Mucosa of descending colon (tissue), 3 donors: ENCODE measurements at regions not wholly inside any gene's neighbourhood (a gene's known extent, or its start where the extent isn't known, plus 50 kb on each side); places are given as distances from the start of the nearest gene placed in this dataset.

ENCODE experiments used
- ATAC-seq: fragments of 200-7000 bp; cut with Tn5 transposase; one replicate; pipeline ENCODE4 v1.9.1; 2020; ENCODE audit warnings: mild to moderate bottlenecking, moderate library complexity
- DNase-seq, 3 donors: peaks; one replicate each; pipeline ENCODE4 v3.0.0-alpha.2; 2020
- H3K36me3 ChIP-seq: fragments of 200-600 bp; one replicate; pipeline ENCODE4 v1.8.0; 2021; ENCODE audit warnings: low read depth, mild to moderate bottlenecking
- H3K4me1 ChIP-seq: fragments of 200-600 bp; one replicate; pipeline ENCODE4 v1.8.0; 2021; ENCODE audit warnings: low read depth, mild to moderate bottlenecking
- H3K4me3 ChIP-seq: fragments of 200-600 bp; one replicate; pipeline ENCODE4 v1.8.0; 2021; ENCODE audit warnings: mild to moderate bottlenecking
- H3K9me3 ChIP-seq: fragments of 200-600 bp; one replicate; pipeline ENCODE4 v1.8.0; 2021; ENCODE audit warnings: mild to moderate bottlenecking
- intact Hi-C, 2 donors: fragments of 100-400 bp; cut with DNase I in 1 of 2; cut with micrococcal nuclease in 1 of 2; formaldehyde crosslinking; loops; one replicate each; pipeline versions ENCODE4 v1.11.0 to v1.11.1; 2022; cut with DNase I, micrococcal nuclease
- TF ChIP-seq, protein P1 (sequence below): fragments of 200-600 bp; IDR thresholded peaks from one replicate; pipeline ENCODE4 v1.8.0; 2022; ENCODE audit warnings: antibody characterized with exemption, mild to moderate bottlenecking
- donor health status: DM: no; HTN: no; CAD: no; lungs with moderate emphysema.
- donor health status: DM: no; HTN: no; CAD: no.
- donor health status: DM: no; HTN: yes; CAD: no.

DNA sequence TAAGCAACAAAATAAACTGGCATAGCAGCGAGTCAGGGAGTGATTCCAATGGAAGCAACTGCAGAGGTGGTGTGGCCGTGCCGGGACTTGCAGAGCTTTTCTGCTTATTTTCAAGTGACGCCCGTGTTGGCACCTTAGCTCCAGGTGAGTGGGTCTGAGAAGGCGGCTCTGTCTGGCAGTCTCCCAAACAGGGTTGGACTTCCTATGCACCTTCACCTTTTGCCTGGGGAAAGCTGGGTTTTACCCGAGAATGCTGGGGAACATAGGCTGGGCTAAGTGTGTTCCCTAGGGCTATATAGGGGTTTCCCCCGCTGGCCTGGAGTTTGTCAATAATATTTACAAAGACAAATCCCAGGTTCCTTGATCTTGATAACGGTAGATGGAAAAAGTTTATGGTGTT is 179.9 kb upstream of the TBL1XR1 start:
- ATAC-seq (peak; percentile 90), DNase-seq (peak in 2 of 3 donors; percentile 61 to 63)

DNA sequence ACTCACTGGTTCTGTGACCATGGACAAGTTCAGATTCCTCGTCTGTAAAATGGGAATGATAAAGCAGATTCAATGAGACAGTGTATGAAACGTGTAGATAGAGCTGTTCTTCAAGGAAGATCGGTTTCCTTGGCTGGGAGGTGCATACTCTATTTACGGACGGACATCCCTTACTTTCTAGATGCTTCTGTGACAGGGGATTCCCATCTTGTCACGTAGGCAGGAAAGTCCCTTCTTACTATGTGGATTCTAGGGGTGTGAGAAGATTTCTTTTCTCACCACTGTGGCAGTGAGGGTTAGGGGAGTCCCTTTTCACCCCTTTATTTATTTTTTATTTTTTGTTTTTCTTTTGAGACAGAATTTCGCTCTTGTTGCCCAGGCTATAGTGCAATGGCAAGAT is 180.9 kb upstream of the TBL1XR1 start:
- DNase-seq = no peak
- H3K9me3 ChIP-seq = no peaks in the 10 kb centered on the region
- H3K36me3 ChIP-seq = no peaks in the 10 kb centered on the region
- ATAC-seq = no peak
- intact Hi-C loops = no loop called here
- H3K4me3 ChIP-seq = no peak overlapping the region
- TF ChIP-seq, protein P1, sequence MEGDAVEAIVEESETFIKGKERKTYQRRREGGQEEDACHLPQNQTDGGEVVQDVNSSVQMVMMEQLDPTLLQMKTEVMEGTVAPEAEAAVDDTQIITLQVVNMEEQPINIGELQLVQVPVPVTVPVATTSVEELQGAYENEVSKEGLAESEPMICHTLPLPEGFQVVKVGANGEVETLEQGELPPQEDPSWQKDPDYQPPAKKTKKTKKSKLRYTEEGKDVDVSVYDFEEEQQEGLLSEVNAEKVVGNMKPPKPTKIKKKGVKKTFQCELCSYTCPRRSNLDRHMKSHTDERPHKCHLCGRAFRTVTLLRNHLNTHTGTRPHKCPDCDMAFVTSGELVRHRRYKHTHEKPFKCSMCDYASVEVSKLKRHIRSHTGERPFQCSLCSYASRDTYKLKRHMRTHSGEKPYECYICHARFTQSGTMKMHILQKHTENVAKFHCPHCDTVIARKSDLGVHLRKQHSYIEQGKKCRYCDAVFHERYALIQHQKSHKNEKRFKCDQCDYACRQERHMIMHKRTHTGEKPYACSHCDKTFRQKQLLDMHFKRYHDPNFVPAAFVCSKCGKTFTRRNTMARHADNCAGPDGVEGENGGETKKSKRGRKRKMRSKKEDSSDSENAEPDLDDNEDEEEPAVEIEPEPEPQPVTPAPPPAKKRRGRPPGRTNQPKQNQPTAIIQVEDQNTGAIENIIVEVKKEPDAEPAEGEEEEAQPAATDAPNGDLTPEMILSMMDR = no peak
- no peaks in the 10 kb centered on the region for H3K4me1 ChIP-seq

More for the DNA sequence above, 179.9 kb upstream of the TBL1XR1 start:
- TF ChIP-seq, protein P1 = no peak
- no peaks in the 10 kb centered on the region for H3K9me3 ChIP-seq
- H3K36me3 ChIP-seq = no peaks in the 10 kb centered on the region
- H3K4me3 ChIP-seq = no peak overlapping the region
- intact Hi-C loops = no loop called here
- H3K4me1 ChIP-seq = no peaks in the 10 kb centered on the region

DNA sequence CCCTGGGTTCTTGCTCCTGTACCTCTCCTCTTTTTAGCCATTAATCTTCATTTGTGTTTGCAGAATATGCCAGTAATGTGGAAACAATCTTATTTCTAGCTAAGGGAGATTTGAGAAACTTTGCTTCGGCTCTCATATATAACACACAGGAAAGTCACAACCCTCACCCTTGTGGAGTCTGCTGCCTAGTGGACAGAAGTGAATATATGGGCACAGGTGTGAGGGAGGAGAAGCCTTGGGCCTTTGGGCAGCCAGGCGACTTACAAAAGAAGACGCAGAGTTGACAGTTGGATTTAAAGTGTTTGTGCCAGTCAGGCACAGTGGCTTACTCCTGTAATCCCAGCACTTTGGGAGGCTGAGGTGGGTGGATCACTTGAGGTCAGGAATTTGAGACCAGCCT is 181.8 kb upstream of the TBL1XR1 start:
- intact Hi-C loops = no loop called here
- ATAC-seq = peak; percentile 39
- Histone ChIP-seq H3K9me3 (no peaks in the 10 kb centered on the region), H3K36me3 (no peaks in the 10 kb centered on the region), H3K4me3 (no peak overlapping the region), H3K4me1 (no peaks in the 10 kb centered on the region)
- TF ChIP-seq, protein P1 = no peak
- no peak for DNase-seq

DNA sequence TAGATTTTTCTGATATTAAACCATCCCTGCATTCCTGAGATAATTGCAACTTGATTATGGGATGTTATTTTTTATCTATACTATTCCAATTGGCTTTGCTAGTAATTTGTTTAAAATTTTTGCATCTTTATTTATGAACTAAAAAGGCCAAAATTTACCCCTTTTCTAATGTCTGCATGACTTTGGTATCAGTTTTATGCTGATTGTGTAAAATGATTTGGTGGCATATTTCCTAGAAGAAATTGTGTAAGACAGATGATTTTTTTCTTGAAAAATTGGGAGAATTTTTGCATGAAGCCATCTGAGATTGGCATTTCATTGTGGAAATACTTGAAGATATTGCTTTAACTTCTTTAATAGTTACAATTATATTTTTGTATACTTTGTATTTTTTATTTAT is 183.8 kb upstream of the TBL1XR1 start:
- Histone ChIP-seq H3K4me1 (no peaks in the 10 kb centered on the region), H3K9me3 (no peaks in the 10 kb centered on the region), H3K36me3 (no peaks in the 10 kb centered on the region), H3K4me3 (no peak overlapping the region)
- ATAC-seq (no peak), DNase-seq (no peak)
- intact Hi-C loops = no loop called here
- TF ChIP-seq, protein P1 = no peak

DNA sequence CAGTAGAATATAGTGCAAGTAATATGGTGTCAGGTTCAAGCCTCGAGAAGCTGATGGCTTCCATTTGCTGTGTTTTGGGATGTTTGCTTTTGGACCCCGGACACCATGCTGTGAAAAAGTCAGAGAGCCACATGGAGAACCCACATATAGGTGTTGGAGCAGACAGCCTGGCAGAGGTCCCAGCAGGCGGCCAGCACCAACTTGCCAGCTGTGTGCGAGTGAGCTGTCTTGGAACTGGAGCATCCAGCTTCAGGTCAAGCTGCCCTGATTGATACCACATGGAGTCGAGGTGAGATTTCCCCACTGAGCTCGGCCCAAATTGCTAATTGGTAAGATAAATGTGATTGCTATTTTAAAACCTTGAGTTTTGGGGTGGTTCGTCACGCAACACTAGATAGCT is 185.7 kb upstream of the TBL1XR1 start:
- ATAC-seq (no peak), DNase-seq (no peak)
- Histone ChIP-seq H3K4me1 (no peaks in the 10 kb centered on the region), H3K4me3 (no peak overlapping the region), H3K36me3 (no peaks in the 10 kb centered on the region), H3K9me3 (no peaks in the 10 kb centered on the region)
- TF ChIP-seq, protein P1 = no peak
- intact Hi-C loops = no loop called here

DNA sequence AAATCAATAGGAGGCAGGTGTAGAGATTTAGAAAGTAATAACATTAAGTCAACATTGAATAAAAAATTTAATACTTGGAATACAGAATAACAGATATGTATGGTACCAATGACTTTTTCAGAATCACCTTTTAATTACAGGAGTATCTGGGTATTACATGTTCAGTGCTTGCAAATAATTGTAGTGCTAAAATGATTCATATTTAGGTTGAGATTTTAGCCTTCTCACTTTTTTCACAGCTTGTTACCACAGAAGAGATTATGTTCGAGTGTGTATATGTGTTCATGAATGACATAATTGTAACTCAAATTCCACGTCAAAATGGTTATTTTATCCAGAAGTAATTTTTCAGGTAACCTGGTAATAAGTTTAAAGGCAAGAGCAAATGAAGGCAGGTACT is 187.9 kb upstream of the TBL1XR1 start:
- TF ChIP-seq, protein P1 = no peak
- Histone ChIP-seq H3K4me3 (no peak overlapping the region), H3K9me3 (no peaks in the 10 kb centered on the region), H3K36me3 (no peaks in the 10 kb centered on the region), H3K4me1 (no peaks in the 10 kb centered on the region)
- DNase-seq = no peak
- intact Hi-C loops = no loop called here
- ATAC-seq = no peak
